CD14-positive monocyte (primary cell): ENCODE measurements at regions not wholly inside any gene's neighbourhood (a gene's known extent, or its start where the extent isn't known, plus 50 kb on each side); places are given as distances from the start of the nearest gene placed in this dataset.

Experiments used
- DNase-seq, 3 donors: peaks; one replicate each; pipeline ENCODE4 v3.0.0-alpha.2; 2011 to 2022
- H2AFZ ChIP-seq: 2 replicates; pipeline ENCODE4 v1.6.0; 2012; ENCODE audit warnings: mild to moderate bottlenecking, low read depth, low read length, inconsistent platforms; ENCODE audit not compliant: insufficient read depth, poor library complexity, severe bottlenecking
- H3K27ac ChIP-seq, 2 donors: 1 replicate in 1 of 2; 2 replicates in 1 of 2; pipeline ENCODE4 v1.5.1; 2012 to 2013; ENCODE audit warnings: low read length in 2 of 2, control low read depth in 1 of 2, inconsistent platforms in 1 of 2, low read depth in 1 of 2, mild to moderate bottlenecking in 1 of 2
- H3K27me3 ChIP-seq, 2 donors: one replicate each; pipeline versions ENCODE4 v1.6.0 to v1.6.1; 2011 to 2013; ENCODE audit warnings: low read length in 2 of 2; ENCODE audit not compliant: control insufficient read depth in 2 of 2, insufficient read depth in 2 of 2
- H3K36me3 ChIP-seq, 2 donors: replicated peaks in 1 of 2; 1 replicate in 1 of 2; 2 replicates in 1 of 2; pipeline versions ENCODE4 v1.5.1 to v1.6.1; 2012 to 2013; ENCODE audit warnings: low read length in 2 of 2, control low read depth in 1 of 2, inconsistent platforms in 1 of 2, mild to moderate bottlenecking in 1 of 2; ENCODE audit not compliant: insufficient read depth in 2 of 2, control insufficient read depth in 1 of 2
- H3K4me1 ChIP-seq, 2 donors: 1 replicate in 1 of 2; 2 replicates in 1 of 2; pipeline versions ENCODE4 v1.5.1 to v1.6.1; 2012 to 2013; ENCODE audit warnings: low read length in 2 of 2, control low read depth in 1 of 2, inconsistent platforms in 1 of 2, mild to moderate bottlenecking in 1 of 2, moderate library complexity in 1 of 2; ENCODE audit not compliant: insufficient read depth in 2 of 2, control insufficient read depth in 1 of 2
- H3K4me2 ChIP-seq: replicated peaks from 2 replicates; pipeline ENCODE3; 2012; ENCODE audit warnings: low read length, moderate library complexity, mild to moderate bottlenecking; ENCODE audit not compliant: poor library complexity, severe bottlenecking; ENCODE audit errors: extremely low read depth
- H3K4me3 ChIP-seq, 3 experiments: fragments of 200-600 bp in 1 of 3; sonication (generic) in 1 of 3; replicated peaks in 1 of 3; 1 replicate in 2 of 3; 2 replicates in 1 of 3; pipeline ENCODE4 v1.5.1; 2011 to 2013; ENCODE audit warnings: low read length in 3 of 3, mild to moderate bottlenecking in 3 of 3, control low read depth in 2 of 3, low read depth in 2 of 3, inconsistent platforms in 1 of 3, moderate library complexity in 1 of 3
- H3K79me2 ChIP-seq: 2 replicates; pipeline ENCODE4 v1.6.0; 2012; ENCODE audit warnings: mild to moderate bottlenecking, control low read depth, inconsistent platforms, low read length, moderate library complexity; ENCODE audit not compliant: insufficient read depth
- H3K9ac ChIP-seq: 2 replicates; pipeline ENCODE4 v1.6.0; 2017; ENCODE audit warnings: low read length, mild to moderate bottlenecking; ENCODE audit not compliant: insufficient read depth, poor library complexity, severe bottlenecking
- H3K9me3 ChIP-seq, 2 donors: replicated peaks in 1 of 2; 1 replicate in 1 of 2; 2 replicates in 1 of 2; pipeline versions ENCODE4 v1.5.1 to v1.6.1; 2012 to 2013; ENCODE audit warnings: low read length in 2 of 2, control low read depth in 1 of 2; ENCODE audit not compliant: control insufficient read depth in 1 of 2, insufficient read depth in 1 of 2
- H4K20me1 ChIP-seq: 2 replicates; pipeline ENCODE4 v1.6.0; 2012; ENCODE audit warnings: mild to moderate bottlenecking, low read length, control low read depth, moderate library complexity; ENCODE audit not compliant: insufficient read depth
- H3K27ac Mint-ChIP-seq, 7 donors: one replicate each; pipeline ENCODE4 v1.8.0; 2020; ENCODE audit warnings: mild to moderate bottlenecking in 7 of 7, mixed read lengths in 7 of 7, moderate library complexity in 6 of 7, inconsistent platforms in 2 of 7
- H3K27me3 Mint-ChIP-seq, 3 donors: one replicate each; pipeline ENCODE4 v1.8.0; 2021 to 2022; ENCODE audit warnings: low read depth in 3 of 3, mild to moderate bottlenecking in 3 of 3, mixed read lengths in 3 of 3, moderate library complexity in 3 of 3, inconsistent platforms in 1 of 3
- H3K36me3 Mint-ChIP-seq, 2 donors: one replicate each; pipeline ENCODE4 v1.8.0; 2020; ENCODE audit warnings: mixed read lengths in 2 of 2, inconsistent platforms in 1 of 2, mild to moderate bottlenecking in 1 of 2
- H3K4me1 Mint-ChIP-seq: one replicate; pipeline ENCODE4 v1.8.0; 2020; ENCODE audit warnings: mild to moderate bottlenecking, mixed read lengths
- H3K4me3 Mint-ChIP-seq, 2 donors: one replicate each; pipeline ENCODE4 v1.8.0; 2020; ENCODE audit warnings: mild to moderate bottlenecking in 2 of 2, mixed read lengths in 2 of 2, moderate library complexity in 1 of 2
- H3K9me3 Mint-ChIP-seq, 7 donors: one replicate each; pipeline ENCODE4 v1.8.0; 2020 to 2022; ENCODE audit warnings: mixed read lengths in 7 of 7, mild to moderate bottlenecking in 6 of 7, moderate library complexity in 6 of 7, inconsistent platforms in 2 of 7
- CTCF ChIP-seq: fragments of 200-600 bp; IDR thresholded peaks from one replicate; pipeline ENCODE4 v1.8.0; 2022; ENCODE audit warnings: antibody characterized with exemption, mild to moderate bottlenecking
- WGBS: methylation state at CpG from one replicate; pipeline ENCODE4 v1.1.5; 2013; ENCODE audit warnings: missing lambda C conversion rate; ENCODE audit not compliant: insufficient coverage; 5-methylcytosine and 5-hydroxymethylcytosine counted together
- intact Hi-C, 2 donors: fragments of 100-400 bp; cut with micrococcal nuclease; formaldehyde crosslinking; loops; one replicate each; pipeline versions ENCODE4 v1.15.0 to v1.15.1; 2023

GRCh38 chr16:86831366-86831765, 253.0 kb downstream of the FOXL1 start:
- Histone ChIP-seq H2AFZ (no peak overlapping the region), H3K4me1 (no peaks in the 10 kb centered on the region), H3K9me3 (no peaks in the 10 kb centered on the region), H3K4me2 (no peak overlapping the region), H4K20me1 (no peaks in the 10 kb centered on the region), H3K79me2 (no peaks in the 10 kb centered on the region), H3K9ac (no peak overlapping the region), H3K4me3 (no peak overlapping the region), H3K36me3 (no peaks in the 10 kb centered on the region), H3K27me3 (peaks cover 0 to 21% of the 10 kb centered on the region in 2 donors), H3K27ac (no peak overlapping the region)
- Mint-ChIP-seq H3K36me3 (no peaks in the 10 kb centered on the region), H3K9me3 (peaks cover 0 to 3% (median 0%) of the 10 kb centered on the region in 7 donors), H3K27me3 (peaks cover 22 to 30% (median 29%) of the 10 kb centered on the region in 3 donors), H3K4me3 (no peak overlapping the region), H3K4me1 (no peaks in the 10 kb centered on the region), H3K27ac (no peak overlapping the region)
- 84% methylated on average over 4 of the region's 5 CpGs for WGBS
- no peak for TF ChIP-seq CTCF
- no peak for DNase-seq
- intact Hi-C loops: no loop called here

GRCh38 chr16:86833136-86833535, 254.8 kb downstream of the FOXL1 start:
- 94% methylated on average over 4 of the region's 9 CpGs for WGBS
- Histone ChIP-seq H4K20me1 (no peaks in the 10 kb centered on the region), H2AFZ (no peak overlapping the region), H3K4me3 (no peak overlapping the region), H3K4me1 (no peaks in the 10 kb centered on the region), H3K4me2 (no peak overlapping the region), H3K27ac (no peak overlapping the region), H3K36me3 (no peaks in the 10 kb centered on the region), H3K9ac (no peak overlapping the region), H3K9me3 (no peaks in the 10 kb centered on the region), H3K27me3 (peaks cover 0 to 3% of the 10 kb centered on the region in 2 donors), H3K79me2 (no peaks in the 10 kb centered on the region)
- Mint-ChIP-seq H3K4me3 (no peak overlapping the region), H3K27ac (no peak overlapping the region), H3K4me1 (no peaks in the 10 kb centered on the region), H3K36me3 (no peaks in the 10 kb centered on the region), H3K27me3 (peaks cover 9 to 16% (median 16%) of the 10 kb centered on the region in 3 donors), H3K9me3 (peaks cover 0 to 1% (median 0%) of the 10 kb centered on the region in 7 donors)
- no peak for TF ChIP-seq CTCF
- intact Hi-C loops: no loop called here
- no peak for DNase-seq
